GM12873 (cell line): ENCODE measurements at regions not wholly inside any gene's neighbourhood (a gene's known extent, or its start where the extent isn't known, plus 50 kb on each side); places are given as distances from the start of the nearest gene placed in this dataset.

Source experiments
- CTCF ChIP-seq: IDR thresholded peaks from 2 replicates; pipeline ENCODE4 v1.5.1; 2012; ENCODE audit warnings: low read depth, mild to moderate bottlenecking, moderate library complexity, low read length, control low read depth; ENCODE audit not compliant: insufficient read depth; ENCODE audit errors: missing control alignments

GRCh38 chr9:71364186-71364955 lies 242.9 kb upstream of the TRPM3 start:
- no peak for TF ChIP-seq CTCF

GRCh38 chr9:71363286-71363961 lies 242.0 kb upstream of the TRPM3 start:
- no peak for TF ChIP-seq CTCF

DNA sequence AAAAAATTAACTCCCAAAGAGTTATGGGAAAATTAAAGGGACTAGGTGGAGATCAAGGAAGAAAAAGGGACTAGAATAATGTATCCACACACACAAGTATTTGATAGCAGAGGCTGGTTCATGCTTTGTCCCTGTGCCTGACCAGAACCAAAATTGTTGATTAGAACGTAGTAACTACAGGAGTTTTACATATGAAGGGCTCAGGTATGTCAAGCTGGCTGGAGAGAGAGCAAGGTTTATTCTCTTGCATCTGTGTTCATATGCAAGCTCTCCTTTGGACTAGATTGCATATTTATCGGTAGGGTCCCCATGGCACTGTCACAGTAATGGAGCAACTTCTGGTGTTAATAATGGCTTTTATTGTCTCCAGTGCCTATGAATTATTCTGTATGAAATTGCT lies 239.9 kb upstream of the TRPM3 start:
- no peak for TF ChIP-seq CTCF

DNA sequence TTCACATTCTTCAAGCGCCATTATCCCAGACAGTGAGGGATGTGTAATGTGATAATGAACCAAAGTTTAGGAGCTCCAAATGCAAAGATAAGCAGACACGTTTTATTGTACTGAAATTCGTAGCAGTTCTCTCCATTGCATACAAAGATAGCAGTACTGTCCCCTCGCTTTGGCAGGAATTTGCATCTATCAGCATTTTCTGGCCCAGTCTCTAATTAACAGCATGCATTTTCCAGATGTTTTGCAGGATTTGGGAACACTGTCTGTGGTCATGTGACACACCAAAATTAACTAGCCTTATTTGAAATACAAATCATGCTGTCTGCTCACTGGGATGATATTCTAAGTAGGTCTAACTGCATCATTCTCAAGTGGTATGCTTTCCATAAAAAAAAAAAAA lies 235.9 kb upstream of the TRPM3 start:
- TF ChIP-seq CTCF: no peak

DNA sequence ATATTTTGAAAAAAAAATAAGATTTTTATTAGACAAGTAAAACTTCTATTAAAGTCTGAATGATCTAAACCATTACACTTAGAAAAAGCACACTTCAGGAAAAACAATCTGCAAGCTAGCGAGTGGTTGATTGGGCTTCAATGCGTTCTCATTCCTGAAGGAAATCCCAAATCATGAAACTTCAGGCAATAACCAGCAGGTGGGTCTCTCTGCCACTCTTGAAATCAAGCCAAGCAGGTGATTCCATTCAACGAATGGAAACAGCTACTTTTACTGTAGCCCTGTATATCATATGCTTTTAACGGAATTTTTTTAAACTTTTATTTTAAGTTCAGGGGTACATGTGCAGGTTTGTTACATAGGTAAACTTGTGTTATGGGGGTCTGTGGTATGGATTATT lies 234.5 kb upstream of the TRPM3 start:
- no peak for TF ChIP-seq CTCF

GRCh38 chr9:71353720-71354119 lies 232.3 kb upstream of the TRPM3 start:
- TF ChIP-seq CTCF: no peak

DNA sequence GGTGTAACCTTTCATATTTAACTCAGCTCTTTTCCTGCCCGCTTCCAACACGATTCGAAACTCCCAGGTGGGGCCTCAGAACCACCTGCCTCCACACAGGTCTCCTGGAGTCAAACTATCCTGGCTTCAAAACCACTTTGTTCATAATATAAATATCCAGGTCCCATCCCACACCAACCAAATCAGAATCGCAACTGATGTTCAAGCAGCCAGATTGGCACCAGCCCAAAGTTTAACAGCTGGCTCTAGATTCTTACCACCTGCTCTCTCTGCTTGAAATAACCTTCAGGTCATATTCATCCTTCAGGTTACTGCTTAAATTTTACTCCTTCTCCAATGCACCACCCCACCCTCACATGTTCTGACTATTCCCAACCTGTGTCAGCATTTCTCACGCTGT lies 231.4 kb upstream of the TRPM3 start:
- no peak for TF ChIP-seq CTCF
